ENCODE measurements at regions not wholly inside any gene's neighbourhood (a gene's known extent, or its start where the extent isn't known, plus 50 kb on each side); places are given as distances from the start of the nearest gene placed in this dataset.

- H3K56ac ChIP-seq (ENCODE audit: insufficient read length, low read depth, low read length), result no peak overlapping the region
- no peaks in the 10 kb centered on the region for H3K79me2 ChIP-seq (ENCODE audit: insufficient read depth, low read length)
Measured at GRCh38 chrX:11995146-11995545, 143.1 kb upstream of the FRMPD4 start.

More at GRCh38 chrX:11995146-11995545, 143.1 kb upstream of the FRMPD4 start:
- Histone ChIP-seq H3T11ph (ENCODE audit: low read length) (no peak overlapping the region), H4K91ac (ENCODE audit: insufficient read length, low read depth, low read length) (no peak overlapping the region), H3K9ac (ENCODE audit: extremely low read depth, insufficient read length, low read length) (no peak overlapping the region), H2BK20ac (ENCODE audit: low read depth, low read length, poor library complexity, severe bottlenecking) (no peak overlapping the region), H3K4me1 (ENCODE audit: insufficient read depth, low read length) (no peaks in the 10 kb centered on the region), H3K14ac (ENCODE audit: insufficient read depth, low read length) (no peak overlapping the region), H3K27me3 (ENCODE audit: insufficient read depth, low read length) (no peaks in the 10 kb centered on the region), H3K27ac (ENCODE audit: insufficient read length, low read depth, low read length) (no peak overlapping the region), H3K23ac (ENCODE audit: insufficient read length, low read depth, low read length) (no peak overlapping the region), H4K8ac (replicated peaks; ENCODE audit: insufficient read length, low read depth, low read length) (no peak overlapping the region), H4K20me1 (ENCODE audit: control insufficient read depth, insufficient read depth, insufficient read length) (no peaks in the 10 kb centered on the region), H4K5ac (ENCODE audit: insufficient read length, low read depth, low read length) (no peak overlapping the region), H3K18ac (ENCODE audit: insufficient read length, low read depth, low read length) (no peak overlapping the region), H2BK120ac (ENCODE audit: low read depth, low read length, poor library complexity, severe bottlenecking) (no peak overlapping the region), H3K23me2 (ENCODE audit: insufficient read length, low read depth, low read length, poor library complexity, severe bottlenecking) (no peaks in the 10 kb centered on the region), H2BK5ac (ENCODE audit: insufficient read length, low read length) (no peak overlapping the region), H3K9me3 (ENCODE audit: control insufficient read depth, low read depth, low read length) (no peaks in the 10 kb centered on the region), H2BK12ac (ENCODE audit: insufficient read length, low read depth, low read length) (no peak overlapping the region), H3K4ac (ENCODE audit: low read depth, low read length) (no peak overlapping the region), H3K79me1 (ENCODE audit: insufficient read depth, low read depth, low read length, poor library complexity, severe bottlenecking) (no peaks in the 10 kb centered on the region), H3K4me2 (ENCODE audit: insufficient read depth, insufficient read length, low read length) (no peak overlapping the region), H2BK15ac (ENCODE audit: low read depth, low read length) (no peak overlapping the region), H2AFZ (ENCODE audit: low read length) (no peak overlapping the region), H2AK5ac (ENCODE audit: insufficient read length, low read length) (no peak overlapping the region)
- Mint-ChIP-seq H3K27ac (no peak overlapping the region), H3K27me3 (ENCODE audit: low read depth) (no peaks in the 10 kb centered on the region), H3K4me1 (no peaks in the 10 kb centered on the region), H3K9me3 (peaks cover 37 to 61% of the 10 kb centered on the region in 2 experiments), H3K36me3 (ENCODE audit: insufficient read depth in 1 of 3, low read depth in 3 of 3) (no peaks in the 10 kb centered on the region), H3K4me3 (no peak overlapping the region)
- WGBS (ENCODE audit: extremely low coverage, insufficient read length, low lambda C conversion rate), result no CpG with 5 or more reads among the region's 1 CpG
- DNase-seq, result no peak
- TF ChIP-seq, protein P1, sequence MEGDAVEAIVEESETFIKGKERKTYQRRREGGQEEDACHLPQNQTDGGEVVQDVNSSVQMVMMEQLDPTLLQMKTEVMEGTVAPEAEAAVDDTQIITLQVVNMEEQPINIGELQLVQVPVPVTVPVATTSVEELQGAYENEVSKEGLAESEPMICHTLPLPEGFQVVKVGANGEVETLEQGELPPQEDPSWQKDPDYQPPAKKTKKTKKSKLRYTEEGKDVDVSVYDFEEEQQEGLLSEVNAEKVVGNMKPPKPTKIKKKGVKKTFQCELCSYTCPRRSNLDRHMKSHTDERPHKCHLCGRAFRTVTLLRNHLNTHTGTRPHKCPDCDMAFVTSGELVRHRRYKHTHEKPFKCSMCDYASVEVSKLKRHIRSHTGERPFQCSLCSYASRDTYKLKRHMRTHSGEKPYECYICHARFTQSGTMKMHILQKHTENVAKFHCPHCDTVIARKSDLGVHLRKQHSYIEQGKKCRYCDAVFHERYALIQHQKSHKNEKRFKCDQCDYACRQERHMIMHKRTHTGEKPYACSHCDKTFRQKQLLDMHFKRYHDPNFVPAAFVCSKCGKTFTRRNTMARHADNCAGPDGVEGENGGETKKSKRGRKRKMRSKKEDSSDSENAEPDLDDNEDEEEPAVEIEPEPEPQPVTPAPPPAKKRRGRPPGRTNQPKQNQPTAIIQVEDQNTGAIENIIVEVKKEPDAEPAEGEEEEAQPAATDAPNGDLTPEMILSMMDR (conservative IDR thresholded peaks at IDR 0.05), result no peak

Measured in H9 (cell line).